ENCODE measurements at regions not wholly inside any gene's neighbourhood (a gene's known extent, or its start where the extent isn't known, plus 50 kb on each side); places are given as distances from the start of the nearest gene placed in this dataset.

GRCh38 chr5:163760498-163760897 lies 255.1 kb downstream of the MAT2B start:
- TF ChIP-seq EZH2 (IDR thresholded peaks at IDR 0.05; ENCODE audit: insufficient read depth, poor library complexity, severe bottlenecking) = no peak
- TF ChIP-seq EZH2phosphoT487 (IDR thresholded peaks at IDR 0.05; ENCODE audit: insufficient read depth, low read depth) = no peak
